Hematopoietic multipotent progenitor cell treated with erythropoietin and hydrocortisone succinate and interleukin-3 and kit ligand, for 15 days (in vitro differentiated cells): ENCODE measurements at regions not wholly inside any gene's neighbourhood (a gene's known extent, or its start where the extent isn't known, plus 50 kb on each side); places are given as distances from the start of the nearest gene placed in this dataset.

Source experiments
- DNase-seq: peaks from one replicate; pipeline ENCODE4 v3.0.0-alpha.2; 2015; ENCODE audit warnings: low spot score

- DNase-seq, result no peak
These were observed 180.4 kb upstream of the DAB2 start for GRCh38 chr5:39605145-39605544.

GRCh38 chr5:39604491-39604890 is 179.7 kb upstream of the DAB2 start:
- no peak for DNase-seq

GRCh38 chr5:39599721-39600431 is 175.1 kb upstream of the DAB2 start:
- DNase-seq, result no peak

- DNase-seq, result no peak
These were observed 174.0 kb upstream of the DAB2 start for GRCh38 chr5:39598661-39599248.

GRCh38 chr5:39588179-39588578 is 163.4 kb upstream of the DAB2 start:
- DNase-seq, result no peak

- DNase-seq, result no peak
These were observed 162.9 kb upstream of the DAB2 start for GRCh38 chr5:39587675-39588074.

- DNase-seq, result no peak
These were observed 161.4 kb upstream of the DAB2 start for GRCh38 chr5:39586185-39586584.

- DNase-seq, result no peak
These were observed 160.1 kb upstream of the DAB2 start for GRCh38 chr5:39584927-39585326.

GRCh38 chr5:39580702-39581453 is 156.1 kb upstream of the DAB2 start:
- DNase-seq, result no peak

GRCh38 chr5:39579750-39580149 is 155.0 kb upstream of the DAB2 start:
- DNase-seq, result no peak

GRCh38 chr5:39578887-39579497 is 154.2 kb upstream of the DAB2 start:
- DNase-seq, result peak; percentile 11

- no peak for DNase-seq
These were observed 152.7 kb upstream of the DAB2 start for GRCh38 chr5:39577529-39577928.

- DNase-seq, result no peak
These were observed 145.7 kb upstream of the DAB2 start for GRCh38 chr5:39570403-39571027.

- no peak for DNase-seq
These were observed 145.1 kb upstream of the DAB2 start for GRCh38 chr5:39569857-39570256.

- no peak for DNase-seq
These were observed 142.1 kb upstream of the DAB2 start for GRCh38 chr5:39566891-39567290.

- no peak for DNase-seq
These were observed 141.2 kb upstream of the DAB2 start for GRCh38 chr5:39566029-39566428.

- DNase-seq, result no peak
These were observed 136.6 kb upstream of the DAB2 start for GRCh38 chr5:39561421-39561820.

GRCh38 chr5:39560726-39561125 is 135.9 kb upstream of the DAB2 start:
- DNase-seq, result no peak

GRCh38 chr5:39559923-39560322 is 135.1 kb upstream of the DAB2 start:
- DNase-seq, result no peak

- DNase-seq, result no peak
These were observed 133.8 kb upstream of the DAB2 start for GRCh38 chr5:39558541-39558940.

- DNase-seq, result no peak
These were observed 131.0 kb upstream of the DAB2 start for GRCh38 chr5:39555788-39556187.

- peak; percentile 4 for DNase-seq
These were observed 122.9 kb upstream of the DAB2 start for GRCh38 chr5:39547553-39548154.
